Stimulated activated effector memory CD8-positive, alpha-beta T cell treated with anti-CD3 and anti-CD28 coated beads, Interleukin-12 subunit alpha, Interleukin-12 subunit beta, amount 100 ng/mL, for 72 hours (primary cell): ENCODE measurements at regions not wholly inside any gene's neighbourhood (a gene's known extent, or its start where the extent isn't known, plus 50 kb on each side); places are given as distances from the start of the nearest gene placed in this dataset.
"Not testable (repeated sequence)": the region's sequence is repeated elsewhere in the genome, so short reads cannot be mapped to it uniquely, and the experiment has no call there.

Source experiments
- ATAC-seq: fragments of 150-1000 bp; cut with Tn5 transposase; 2 replicates; pipeline ENCODE4 v1.10.0; 2021
- DNase-seq, 2 donors: peaks; one replicate each; pipeline ENCODE4 v3.0.0; 2021 to 2022; ENCODE audit warnings: low spot score in 2 of 2
- H3K27ac Mint-ChIP-seq: one replicate; pipeline ENCODE4 v1.8.0; 2022; ENCODE audit warnings: mild to moderate bottlenecking, mixed read lengths
- H3K36me3 Mint-ChIP-seq: one replicate; pipeline ENCODE4 v1.8.0; 2022; ENCODE audit warnings: mild to moderate bottlenecking, mixed read lengths
- H3K4me1 Mint-ChIP-seq: one replicate; pipeline ENCODE4 v1.8.0; 2022; ENCODE audit warnings: mixed read lengths
- H3K4me3 Mint-ChIP-seq: one replicate; pipeline ENCODE4 v1.8.0; 2022; ENCODE audit warnings: mild to moderate bottlenecking, mixed read lengths
- H3K9me3 Mint-ChIP-seq: one replicate; pipeline ENCODE4 v1.8.0; 2022; ENCODE audit warnings: mixed read lengths

DNA sequence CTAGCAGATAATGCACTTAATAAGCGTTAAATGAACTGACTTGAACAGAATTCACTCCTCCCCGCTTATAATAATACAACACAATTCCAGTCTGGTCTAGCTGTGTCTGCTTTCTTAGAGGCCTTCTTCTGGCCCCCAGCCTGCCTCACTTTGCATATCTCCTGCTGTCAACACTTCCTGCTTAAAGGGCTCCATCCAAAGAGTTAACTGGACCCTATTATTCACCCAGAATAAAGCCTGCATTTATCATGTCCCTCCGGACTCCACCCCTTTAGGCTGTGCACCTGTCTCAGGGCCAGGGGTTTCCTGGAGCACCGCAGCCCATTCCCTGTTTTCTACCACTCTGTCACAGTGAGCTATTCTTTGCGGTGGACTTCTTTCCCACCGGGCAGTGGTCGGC, 115.4 kb upstream of the FOXN2 start:
- no peak overlapping the region for H3K27ac Mint-ChIP-seq
- H3K4me3 Mint-ChIP-seq, result no peak overlapping the region
- no peaks in the 10 kb centered on the region for H3K36me3 Mint-ChIP-seq
- DNase-seq, result no peak
- H3K4me1 Mint-ChIP-seq, result no peaks in the 10 kb centered on the region
- H3K9me3 Mint-ChIP-seq, result no peaks in the 10 kb centered on the region
- no peak for ATAC-seq

DNA sequence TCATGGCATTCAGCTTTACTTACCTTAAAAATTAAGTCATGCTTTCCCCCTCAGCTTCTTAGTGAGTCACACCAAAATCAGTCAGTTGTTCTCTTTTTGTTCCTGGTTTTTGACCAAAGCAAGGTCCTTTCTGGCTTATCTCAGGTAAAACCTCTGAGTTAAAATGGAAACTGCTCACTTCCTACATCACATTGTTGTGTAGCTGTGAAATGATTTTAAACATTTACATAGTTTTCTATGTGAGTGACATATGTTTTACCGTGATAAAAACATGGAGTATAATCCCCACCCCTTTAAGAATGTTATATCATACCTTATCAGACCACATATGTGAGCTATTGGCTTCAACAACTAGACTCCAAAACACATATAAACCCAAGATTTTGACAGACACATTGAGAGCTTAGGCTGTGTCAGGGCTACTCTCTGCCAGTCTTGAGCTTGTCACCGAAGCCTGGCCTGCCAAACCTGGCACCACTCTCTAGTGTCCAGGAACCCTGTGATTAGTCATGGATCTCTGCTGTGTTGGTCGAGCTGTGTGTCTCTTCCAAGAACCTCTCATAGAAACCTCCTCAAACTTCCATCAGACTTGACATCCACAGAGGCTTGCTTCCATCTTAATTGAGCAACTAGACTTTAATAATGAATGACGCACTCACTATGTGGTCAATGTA, 113.7 kb upstream of the FOXN2 start:
- H3K4me3 Mint-ChIP-seq, result no peak overlapping the region
- H3K4me1 Mint-ChIP-seq, result no peaks in the 10 kb centered on the region
- ATAC-seq (no peak), DNase-seq (no peak)
- H3K27ac Mint-ChIP-seq, result no peak overlapping the region
- no peaks in the 10 kb centered on the region for H3K36me3 Mint-ChIP-seq
- no peaks in the 10 kb centered on the region for H3K9me3 Mint-ChIP-seq

DNA sequence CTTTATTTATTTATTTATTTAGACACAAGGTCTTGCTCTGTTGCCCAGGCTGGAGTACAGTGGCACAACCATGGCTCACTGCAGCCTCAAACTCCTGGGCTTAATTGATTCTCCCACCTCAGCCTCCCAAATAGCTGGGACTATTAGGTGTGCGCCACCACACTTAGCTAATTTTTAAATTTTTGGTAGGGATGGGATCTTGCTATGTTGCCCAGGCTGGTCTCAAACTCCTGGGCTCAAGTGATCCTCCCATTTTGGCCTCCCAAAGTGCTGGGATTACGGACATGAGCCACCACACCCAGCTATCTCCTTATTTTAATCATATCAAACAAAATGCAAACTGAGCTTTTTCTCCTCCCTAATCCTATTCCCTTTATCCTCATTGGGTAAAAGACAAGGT, 113.0 kb upstream of the FOXN2 start:
- H3K36me3 Mint-ChIP-seq, ATAC-seq, H3K4me3 Mint-ChIP-seq, H3K4me1 Mint-ChIP-seq, H3K9me3 Mint-ChIP-seq, H3K27ac Mint-ChIP-seq: not testable (repeated sequence)
- DNase-seq, result peak in 1 of 2 donors; percentile 29

- no peaks in the 10 kb centered on the region for H3K4me1 Mint-ChIP-seq
- no peak for ATAC-seq
Observed at GRCh38 chr2:48202863-48203642, 111.4 kb upstream of the FOXN2 start.

GRCh38 chr2:48203668-48204067, 110.8 kb upstream of the FOXN2 start:
- H3K4me3 Mint-ChIP-seq, result no peak overlapping the region
- H3K27ac Mint-ChIP-seq, result no peak overlapping the region
- no peaks in the 10 kb centered on the region for H3K9me3 Mint-ChIP-seq
- DNase-seq (no peak), ATAC-seq (no peak)
- no peaks in the 10 kb centered on the region for H3K4me1 Mint-ChIP-seq
- no peaks in the 10 kb centered on the region for H3K36me3 Mint-ChIP-seq

More at GRCh38 chr2:48202863-48203642, 111.4 kb upstream of the FOXN2 start:
- Mint-ChIP-seq H3K27ac (no peak overlapping the region), H3K4me3 (no peak overlapping the region), H3K36me3 (no peaks in the 10 kb centered on the region), H3K9me3 (no peaks in the 10 kb centered on the region)
- DNase-seq, result no peak

GRCh38 chr2:48204750-48205136, 109.7 kb upstream of the FOXN2 start:
- DNase-seq, result peak in 1 of 2 donors; percentile 13
- no peak overlapping the region for H3K4me3 Mint-ChIP-seq
- H3K9me3 Mint-ChIP-seq, result no peaks in the 10 kb centered on the region
- H3K36me3 Mint-ChIP-seq, result no peaks in the 10 kb centered on the region
- no peak overlapping the region for H3K27ac Mint-ChIP-seq
- H3K4me1 Mint-ChIP-seq, result no peaks in the 10 kb centered on the region
- ATAC-seq, result no peak

GRCh38 chr2:48205137-48205798, 109.2 kb upstream of the FOXN2 start:
- no peak overlapping the region for H3K4me3 Mint-ChIP-seq
- no peaks in the 10 kb centered on the region for H3K4me1 Mint-ChIP-seq
- no peaks in the 10 kb centered on the region for H3K9me3 Mint-ChIP-seq
- no peak for ATAC-seq
- H3K27ac Mint-ChIP-seq, result no peak overlapping the region
- DNase-seq, result peak in 1 of 2 donors; percentile 29
- no peaks in the 10 kb centered on the region for H3K36me3 Mint-ChIP-seq

GRCh38 chr2:48206056-48206656, 108.3 kb upstream of the FOXN2 start:
- not testable (repeated sequence) for H3K36me3 Mint-ChIP-seq, H3K9me3 Mint-ChIP-seq, ATAC-seq, H3K27ac Mint-ChIP-seq, H3K4me1 Mint-ChIP-seq, H3K4me3 Mint-ChIP-seq, DNase-seq

GRCh38 chr2:48207201-48207641, 107.3 kb upstream of the FOXN2 start:
- no peaks in the 10 kb centered on the region for H3K4me1 Mint-ChIP-seq
- no peaks in the 10 kb centered on the region for H3K36me3 Mint-ChIP-seq
- H3K27ac Mint-ChIP-seq, result no peak overlapping the region
- no peak overlapping the region for H3K4me3 Mint-ChIP-seq
- ATAC-seq (no peak), DNase-seq (peak in 1 of 2 donors; percentile 13)
- H3K9me3 Mint-ChIP-seq, result no peaks in the 10 kb centered on the region

- Mint-ChIP-seq H3K27ac (no peak overlapping the region), H3K4me3 (no peak overlapping the region), H3K36me3 (no peaks in the 10 kb centered on the region), H3K4me1 (no peaks in the 10 kb centered on the region), H3K9me3 (no peaks in the 10 kb centered on the region)
- DNase-seq, result no peak
- no peak for ATAC-seq
Observed at GRCh38 chr2:48207851-48208250, 106.6 kb upstream of the FOXN2 start.

- DNase-seq, result peak in 1 of 2 donors; percentile 15
- H3K4me1 Mint-ChIP-seq, result no peaks in the 10 kb centered on the region
- H3K27ac Mint-ChIP-seq, result peak overlapping the region; percentile 57
- H3K36me3 Mint-ChIP-seq, result no peaks in the 10 kb centered on the region
- no peak overlapping the region for H3K4me3 Mint-ChIP-seq
- ATAC-seq, result no peak
- H3K9me3 Mint-ChIP-seq, result no peaks in the 10 kb centered on the region
Observed at GRCh38 chr2:48209214-48209885, 105.1 kb upstream of the FOXN2 start.

DNA sequence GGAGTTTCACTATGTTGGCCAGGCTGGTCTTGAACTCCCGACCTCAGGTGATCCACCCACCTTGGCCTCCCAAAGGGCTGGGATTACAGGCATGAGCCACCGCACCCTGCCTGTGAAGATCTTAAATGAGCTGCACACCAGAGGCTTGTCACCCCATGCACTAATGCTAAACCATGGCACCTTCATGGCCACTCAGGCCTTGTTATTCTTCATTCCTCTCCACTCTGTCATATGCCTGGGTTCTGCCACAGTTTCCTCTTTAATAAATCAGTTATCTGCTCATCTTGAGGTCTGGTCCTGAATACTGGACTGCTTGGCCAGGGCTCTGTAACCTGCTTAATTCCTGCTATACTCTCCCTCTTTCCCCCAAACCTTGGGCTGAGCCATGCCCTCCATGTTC, 104.3 kb upstream of the FOXN2 start:
- DNase-seq, result peak in 1 of 2 donors; percentile 25
- Mint-ChIP-seq H3K9me3 (no peaks in the 10 kb centered on the region), H3K4me1 (no peaks in the 10 kb centered on the region), H3K4me3 (no peak overlapping the region), H3K27ac (no peak overlapping the region), H3K36me3 (no peaks in the 10 kb centered on the region)
- ATAC-seq, result no peak

DNA sequence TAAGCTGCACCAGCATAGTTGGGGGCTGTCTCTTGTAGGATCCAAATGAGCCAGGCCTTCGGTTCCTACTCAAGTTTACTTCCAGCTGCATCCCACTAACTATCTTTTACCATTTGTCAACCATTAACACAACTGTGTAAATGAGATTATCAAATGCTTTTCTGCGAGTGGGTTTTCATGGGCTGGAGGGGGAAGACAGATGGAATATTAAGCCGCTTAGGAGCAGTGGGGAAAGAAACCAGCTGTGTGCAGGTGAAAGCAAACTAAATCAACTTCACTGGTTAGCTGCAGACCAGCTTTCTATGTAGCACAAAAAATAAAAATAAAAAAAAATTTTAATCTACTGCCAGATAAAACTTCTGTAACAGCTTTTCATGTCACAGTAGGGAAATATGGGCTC, 100.8 kb upstream of the FOXN2 start:
- Mint-ChIP-seq H3K4me1 (no peaks in the 10 kb centered on the region), H3K36me3 (no peaks in the 10 kb centered on the region), H3K27ac (no peak overlapping the region), H3K4me3 (no peak overlapping the region), H3K9me3 (no peaks in the 10 kb centered on the region)
- no peak for DNase-seq
- no peak for ATAC-seq

- Mint-ChIP-seq H3K4me3 (no peak overlapping the region), H3K27ac (no peak overlapping the region), H3K4me1 (no peaks in the 10 kb centered on the region), H3K36me3 (no peaks in the 10 kb centered on the region), H3K9me3 (no peaks in the 10 kb centered on the region)
- DNase-seq, result no peak
- no peak for ATAC-seq
Observed at GRCh38 chr2:48218169-48218568, 96.3 kb upstream of the FOXN2 start.

DNA sequence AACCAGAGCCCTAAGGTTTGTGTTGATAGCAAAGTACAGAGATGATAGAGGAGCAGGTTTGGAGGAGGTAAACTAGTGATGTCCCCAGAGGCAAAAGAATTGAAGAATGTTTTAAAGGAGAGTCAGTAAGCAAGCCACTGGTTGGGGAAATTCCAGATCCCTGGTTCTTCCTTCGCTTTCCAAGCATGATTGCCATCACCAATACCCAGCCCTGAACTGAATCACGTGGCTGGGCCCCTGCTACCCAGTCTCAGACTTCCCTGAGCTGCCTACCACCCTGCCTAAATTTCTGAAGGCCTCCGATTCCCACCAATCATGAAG, 95.3 kb upstream of the FOXN2 start:
- H3K4me3 Mint-ChIP-seq, result no peak overlapping the region
- no peak overlapping the region for H3K27ac Mint-ChIP-seq
- no peak for ATAC-seq
- DNase-seq, result no peak
- H3K9me3 Mint-ChIP-seq, result no peaks in the 10 kb centered on the region
- H3K4me1 Mint-ChIP-seq, result no peaks in the 10 kb centered on the region
- no peaks in the 10 kb centered on the region for H3K36me3 Mint-ChIP-seq
